Activated T-helper 2 cell treated with anti-CD3 and anti-CD28 coated beads, Interferon-gamma antibody, Interleukin-2, Interleukin-4, amounts not matched to agents 10 μg/mL and 5 μg/mL and 100 μg/mL, durations not matched to agents 14 hours and 24 hours and 36 hours (primary cell): ENCODE measurements at regions not wholly inside any gene's neighbourhood (a gene's known extent, or its start where the extent isn't known, plus 50 kb on each side); places are given as distances from the start of the nearest gene placed in this dataset.

Experiments
- DNase-seq: peaks from one replicate; pipeline ENCODE4 v3.0.0; 2021; ENCODE audit warnings: low spot score
- H3K27ac Mint-ChIP-seq: one replicate; pipeline ENCODE4 v1.8.0; 2021; ENCODE audit warnings: mixed read lengths
- H3K27me3 Mint-ChIP-seq: one replicate; pipeline ENCODE4 v1.8.0; 2021; ENCODE audit warnings: low read depth, mixed read lengths
- H3K36me3 Mint-ChIP-seq: one replicate; pipeline ENCODE4 v1.8.0; 2021; ENCODE audit warnings: low read depth, mixed read lengths
- H3K4me1 Mint-ChIP-seq: one replicate; pipeline ENCODE4 v1.8.0; 2021; ENCODE audit warnings: low read depth, mixed read lengths
- H3K4me3 Mint-ChIP-seq: one replicate; pipeline ENCODE4 v1.8.0; 2021; ENCODE audit warnings: low read depth, mild to moderate bottlenecking, moderate library complexity, mixed read lengths
- H3K9me3 Mint-ChIP-seq: one replicate; pipeline ENCODE4 v1.8.0; 2021; ENCODE audit warnings: mixed read lengths
- intact Hi-C: fragments of 100-400 bp; cut with micrococcal nuclease; formaldehyde crosslinking; loops from one replicate; pipeline ENCODE4 v1.15.1; 2023

- Mint-ChIP-seq H3K9me3 (no peaks in the 10 kb centered on the region), H3K36me3 (no peaks in the 10 kb centered on the region), H3K27ac (no peak overlapping the region), H3K4me1 (no peaks in the 10 kb centered on the region), H3K4me3 (no peak overlapping the region), H3K27me3 (peaks cover 24% of the 10 kb centered on the region)
- no peak for DNase-seq
- intact Hi-C loops: no loop called here
These were observed 66.1 kb upstream of the CREB5 start for GRCh38 chr7:28346256-28346655.

GRCh38 chr7:28346676-28347363, 65.5 kb upstream of the CREB5 start:
- Mint-ChIP-seq H3K9me3 (no peaks in the 10 kb centered on the region), H3K4me1 (no peaks in the 10 kb centered on the region), H3K4me3 (no peak overlapping the region), H3K27ac (no peak overlapping the region), H3K36me3 (no peaks in the 10 kb centered on the region), H3K27me3 (peaks cover 28% of the 10 kb centered on the region)
- DNase-seq: no peak
- intact Hi-C loops: no loop called here

GRCh38 chr7:28347475-28348318, 64.6 kb upstream of the CREB5 start:
- H3K36me3 Mint-ChIP-seq: no peaks in the 10 kb centered on the region
- no peaks in the 10 kb centered on the region for H3K4me1 Mint-ChIP-seq
- no peak for DNase-seq
- no peak overlapping the region for H3K4me3 Mint-ChIP-seq
- H3K27ac Mint-ChIP-seq: no peak overlapping the region
- intact Hi-C loops: no loop called here
- H3K9me3 Mint-ChIP-seq: no peaks in the 10 kb centered on the region
- peaks cover 27% of the 10 kb centered on the region for H3K27me3 Mint-ChIP-seq

- Mint-ChIP-seq H3K4me1 (no peaks in the 10 kb centered on the region), H3K27me3 (peaks cover 27% of the 10 kb centered on the region), H3K36me3 (no peaks in the 10 kb centered on the region), H3K4me3 (no peak overlapping the region), H3K27ac (no peak overlapping the region), H3K9me3 (no peaks in the 10 kb centered on the region)
- intact Hi-C loops: no loop called here
- DNase-seq: no peak
These were observed 63.7 kb upstream of the CREB5 start for GRCh38 chr7:28348636-28349035.

GRCh38 chr7:28349637-28350036, 62.7 kb upstream of the CREB5 start:
- no peaks in the 10 kb centered on the region for H3K36me3 Mint-ChIP-seq
- DNase-seq: no peak
- H3K9me3 Mint-ChIP-seq: no peaks in the 10 kb centered on the region
- H3K27ac Mint-ChIP-seq: no peak overlapping the region
- H3K27me3 Mint-ChIP-seq: peaks cover 21% of the 10 kb centered on the region
- intact Hi-C loops: no loop called here
- no peaks in the 10 kb centered on the region for H3K4me1 Mint-ChIP-seq
- no peak overlapping the region for H3K4me3 Mint-ChIP-seq

GRCh38 chr7:28350662-28351061, 61.7 kb upstream of the CREB5 start:
- intact Hi-C loops: no loop called here
- DNase-seq: no peak
- H3K27ac Mint-ChIP-seq: no peak overlapping the region
- no peak overlapping the region for H3K4me3 Mint-ChIP-seq
- H3K4me1 Mint-ChIP-seq: no peaks in the 10 kb centered on the region
- no peaks in the 10 kb centered on the region for H3K9me3 Mint-ChIP-seq
- no peaks in the 10 kb centered on the region for H3K36me3 Mint-ChIP-seq
- peaks cover 18% of the 10 kb centered on the region for H3K27me3 Mint-ChIP-seq

- Mint-ChIP-seq H3K9me3 (no peaks in the 10 kb centered on the region), H3K36me3 (no peaks in the 10 kb centered on the region), H3K4me1 (no peaks in the 10 kb centered on the region), H3K27ac (no peak overlapping the region), H3K4me3 (no peak overlapping the region), H3K27me3 (peaks cover 18% of the 10 kb centered on the region)
- intact Hi-C loops: no loop called here
- DNase-seq: no peak
These were observed 60.9 kb upstream of the CREB5 start for GRCh38 chr7:28351450-28351849.

- Mint-ChIP-seq H3K9me3 (no peaks in the 10 kb centered on the region), H3K27me3 (peaks cover 22% of the 10 kb centered on the region), H3K4me1 (no peaks in the 10 kb centered on the region), H3K4me3 (no peak overlapping the region), H3K27ac (no peak overlapping the region), H3K36me3 (no peaks in the 10 kb centered on the region)
- intact Hi-C loops: no loop called here
- no peak for DNase-seq
These were observed 57.5 kb upstream of the CREB5 start for GRCh38 chr7:28354601-28355402.

GRCh38 chr7:28355635-28356319, 56.5 kb upstream of the CREB5 start:
- DNase-seq: no peak
- intact Hi-C loops: no loop called here
- Mint-ChIP-seq H3K9me3 (no peaks in the 10 kb centered on the region), H3K27me3 (peaks cover 20% of the 10 kb centered on the region), H3K4me3 (no peak overlapping the region), H3K27ac (no peak overlapping the region), H3K4me1 (no peaks in the 10 kb centered on the region), H3K36me3 (no peaks in the 10 kb centered on the region)

- DNase-seq: no peak
- peaks cover 13% of the 10 kb centered on the region for H3K27me3 Mint-ChIP-seq
- intact Hi-C loops: no loop called here
- no peak overlapping the region for H3K27ac Mint-ChIP-seq
- H3K4me1 Mint-ChIP-seq: no peaks in the 10 kb centered on the region
- H3K36me3 Mint-ChIP-seq: no peaks in the 10 kb centered on the region
- no peaks in the 10 kb centered on the region for H3K9me3 Mint-ChIP-seq
- no peak overlapping the region for H3K4me3 Mint-ChIP-seq
These were observed 55.7 kb upstream of the CREB5 start for GRCh38 chr7:28356619-28357018.

- Mint-ChIP-seq H3K4me3 (no peak overlapping the region), H3K36me3 (no peaks in the 10 kb centered on the region), H3K4me1 (no peaks in the 10 kb centered on the region), H3K9me3 (no peaks in the 10 kb centered on the region), H3K27me3 (peaks cover 12% of the 10 kb centered on the region), H3K27ac (no peak overlapping the region)
- intact Hi-C loops: no loop called here
- no peak for DNase-seq
These were observed 53.9 kb upstream of the CREB5 start for GRCh38 chr7:28358423-28358868.

- Mint-ChIP-seq H3K27ac (no peak overlapping the region), H3K4me1 (no peaks in the 10 kb centered on the region), H3K9me3 (peaks cover 14% of the 10 kb centered on the region), H3K36me3 (no peaks in the 10 kb centered on the region), H3K27me3 (peaks cover 21% of the 10 kb centered on the region), H3K4me3 (no peak overlapping the region)
- no peak for DNase-seq
- intact Hi-C loops: no loop called here
These were observed 51.6 kb upstream of the CREB5 start for GRCh38 chr7:28360739-28361138.
